ENCODE measurements at regions not wholly inside any gene's neighbourhood (a gene's known extent, or its start where the extent isn't known, plus 50 kb on each side); places are given as distances from the start of the nearest gene placed in this dataset.

- TF ChIP-seq POLR2A (IDR thresholded peaks at IDR 0.05; ENCODE audit: extremely low read depth, insufficient read length): no peak
- TF ChIP-seq, protein P1, sequence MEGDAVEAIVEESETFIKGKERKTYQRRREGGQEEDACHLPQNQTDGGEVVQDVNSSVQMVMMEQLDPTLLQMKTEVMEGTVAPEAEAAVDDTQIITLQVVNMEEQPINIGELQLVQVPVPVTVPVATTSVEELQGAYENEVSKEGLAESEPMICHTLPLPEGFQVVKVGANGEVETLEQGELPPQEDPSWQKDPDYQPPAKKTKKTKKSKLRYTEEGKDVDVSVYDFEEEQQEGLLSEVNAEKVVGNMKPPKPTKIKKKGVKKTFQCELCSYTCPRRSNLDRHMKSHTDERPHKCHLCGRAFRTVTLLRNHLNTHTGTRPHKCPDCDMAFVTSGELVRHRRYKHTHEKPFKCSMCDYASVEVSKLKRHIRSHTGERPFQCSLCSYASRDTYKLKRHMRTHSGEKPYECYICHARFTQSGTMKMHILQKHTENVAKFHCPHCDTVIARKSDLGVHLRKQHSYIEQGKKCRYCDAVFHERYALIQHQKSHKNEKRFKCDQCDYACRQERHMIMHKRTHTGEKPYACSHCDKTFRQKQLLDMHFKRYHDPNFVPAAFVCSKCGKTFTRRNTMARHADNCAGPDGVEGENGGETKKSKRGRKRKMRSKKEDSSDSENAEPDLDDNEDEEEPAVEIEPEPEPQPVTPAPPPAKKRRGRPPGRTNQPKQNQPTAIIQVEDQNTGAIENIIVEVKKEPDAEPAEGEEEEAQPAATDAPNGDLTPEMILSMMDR (IDR thresholded peaks at IDR 0.05; ENCODE audit: low read depth, low read length): no peak
- no peak for TF ChIP-seq MYC (IDR thresholded peaks at IDR 0.05; ENCODE audit: low read depth, low read length)
These were observed 189.3 kb upstream of the TSC22D2 start for GRCh38 chr3:150218841-150219240.

All from NB4 (cell line).